ENCODE measurements at regions not wholly inside any gene's neighbourhood (a gene's known extent, or its start where the extent isn't known, plus 50 kb on each side); places are given as distances from the start of the nearest gene placed in this dataset.

DNA sequence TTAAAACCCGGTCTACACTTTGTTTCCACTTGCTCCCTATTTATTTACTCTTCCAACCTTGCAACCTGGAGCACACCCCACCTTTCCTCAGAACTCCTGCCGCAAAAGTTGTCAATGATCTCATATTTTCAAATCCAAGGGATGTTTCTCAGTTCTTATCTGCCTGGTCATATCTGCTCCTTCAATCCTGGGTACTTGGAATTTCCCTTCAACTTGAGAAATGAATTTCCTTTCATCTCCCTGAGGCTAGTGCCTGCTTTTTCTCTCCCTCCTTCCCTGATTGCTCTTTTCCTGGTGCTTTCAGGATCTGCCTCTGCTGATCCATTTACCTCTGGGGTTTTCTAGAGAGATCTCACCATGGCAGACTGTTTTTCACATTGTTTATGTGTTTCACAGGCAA lies 154.8 kb upstream of the IRS2 start:
- Histone ChIP-seq H3K4me2 (no peak overlapping the region), H3K36me3 (ENCODE audit: insufficient read depth) (no peaks in the 10 kb centered on the region), H3F3A (replicated peaks; ENCODE audit: low read depth) (no peaks in the 10 kb centered on the region), H2AFZ (no peak overlapping the region), H3K9me2 (ENCODE audit: insufficient read depth) (0 out of 2 replicates have a peak, but pooled peaks cover 6% of the 10 kb centered on the region), H3K4me1 (ENCODE audit: insufficient read depth) (no peaks in the 10 kb centered on the region), H3K79me2 (replicated peaks; ENCODE audit: insufficient read depth) (no peaks in the 10 kb centered on the region), H3K27me3 (ENCODE audit: insufficient read depth) (no peaks in the 10 kb centered on the region), H3K27ac (ENCODE audit: low read depth) (no peak overlapping the region), H4K20me1 (replicated peaks; ENCODE audit: insufficient read depth) (no peaks in the 10 kb centered on the region), H3K4me3 (no peak overlapping the region)
- Mint-ChIP-seq H3K27me3 (ENCODE audit: insufficient read depth, low read depth, poor library complexity) (peaks cover 3% of the 10 kb centered on the region), H3K9me3 (peaks cover 4% of the 10 kb centered on the region; the same call in 2 of the 3 replicates), H3K4me3 (no peak overlapping the region), H3K4me1 (no peaks in the 10 kb centered on the region), H3K27ac (no peak overlapping the region), H3K36me3 (ENCODE audit: low read depth) (no peaks in the 10 kb centered on the region)
- TF ChIP-seq EZH2 (IDR thresholded peaks at IDR 0.05; ENCODE audit: low read depth, unreplicated experiment) = no peak
- no peak for TF ChIP-seq ZNF331 (CRISPR knock-in tag; IDR thresholded peaks at IDR 0.05; ENCODE audit: low read depth)
- TF ChIP-seq NANOG (IDR thresholded peaks at IDR 0.05; ENCODE audit: borderline replicate concordance) = no peak
- TF ChIP-seq CREB1 (CRISPR knock-in tag; IDR thresholded peaks at IDR 0.05; ENCODE audit: low read depth) = no peak
- TF ChIP-seq, protein P1, sequence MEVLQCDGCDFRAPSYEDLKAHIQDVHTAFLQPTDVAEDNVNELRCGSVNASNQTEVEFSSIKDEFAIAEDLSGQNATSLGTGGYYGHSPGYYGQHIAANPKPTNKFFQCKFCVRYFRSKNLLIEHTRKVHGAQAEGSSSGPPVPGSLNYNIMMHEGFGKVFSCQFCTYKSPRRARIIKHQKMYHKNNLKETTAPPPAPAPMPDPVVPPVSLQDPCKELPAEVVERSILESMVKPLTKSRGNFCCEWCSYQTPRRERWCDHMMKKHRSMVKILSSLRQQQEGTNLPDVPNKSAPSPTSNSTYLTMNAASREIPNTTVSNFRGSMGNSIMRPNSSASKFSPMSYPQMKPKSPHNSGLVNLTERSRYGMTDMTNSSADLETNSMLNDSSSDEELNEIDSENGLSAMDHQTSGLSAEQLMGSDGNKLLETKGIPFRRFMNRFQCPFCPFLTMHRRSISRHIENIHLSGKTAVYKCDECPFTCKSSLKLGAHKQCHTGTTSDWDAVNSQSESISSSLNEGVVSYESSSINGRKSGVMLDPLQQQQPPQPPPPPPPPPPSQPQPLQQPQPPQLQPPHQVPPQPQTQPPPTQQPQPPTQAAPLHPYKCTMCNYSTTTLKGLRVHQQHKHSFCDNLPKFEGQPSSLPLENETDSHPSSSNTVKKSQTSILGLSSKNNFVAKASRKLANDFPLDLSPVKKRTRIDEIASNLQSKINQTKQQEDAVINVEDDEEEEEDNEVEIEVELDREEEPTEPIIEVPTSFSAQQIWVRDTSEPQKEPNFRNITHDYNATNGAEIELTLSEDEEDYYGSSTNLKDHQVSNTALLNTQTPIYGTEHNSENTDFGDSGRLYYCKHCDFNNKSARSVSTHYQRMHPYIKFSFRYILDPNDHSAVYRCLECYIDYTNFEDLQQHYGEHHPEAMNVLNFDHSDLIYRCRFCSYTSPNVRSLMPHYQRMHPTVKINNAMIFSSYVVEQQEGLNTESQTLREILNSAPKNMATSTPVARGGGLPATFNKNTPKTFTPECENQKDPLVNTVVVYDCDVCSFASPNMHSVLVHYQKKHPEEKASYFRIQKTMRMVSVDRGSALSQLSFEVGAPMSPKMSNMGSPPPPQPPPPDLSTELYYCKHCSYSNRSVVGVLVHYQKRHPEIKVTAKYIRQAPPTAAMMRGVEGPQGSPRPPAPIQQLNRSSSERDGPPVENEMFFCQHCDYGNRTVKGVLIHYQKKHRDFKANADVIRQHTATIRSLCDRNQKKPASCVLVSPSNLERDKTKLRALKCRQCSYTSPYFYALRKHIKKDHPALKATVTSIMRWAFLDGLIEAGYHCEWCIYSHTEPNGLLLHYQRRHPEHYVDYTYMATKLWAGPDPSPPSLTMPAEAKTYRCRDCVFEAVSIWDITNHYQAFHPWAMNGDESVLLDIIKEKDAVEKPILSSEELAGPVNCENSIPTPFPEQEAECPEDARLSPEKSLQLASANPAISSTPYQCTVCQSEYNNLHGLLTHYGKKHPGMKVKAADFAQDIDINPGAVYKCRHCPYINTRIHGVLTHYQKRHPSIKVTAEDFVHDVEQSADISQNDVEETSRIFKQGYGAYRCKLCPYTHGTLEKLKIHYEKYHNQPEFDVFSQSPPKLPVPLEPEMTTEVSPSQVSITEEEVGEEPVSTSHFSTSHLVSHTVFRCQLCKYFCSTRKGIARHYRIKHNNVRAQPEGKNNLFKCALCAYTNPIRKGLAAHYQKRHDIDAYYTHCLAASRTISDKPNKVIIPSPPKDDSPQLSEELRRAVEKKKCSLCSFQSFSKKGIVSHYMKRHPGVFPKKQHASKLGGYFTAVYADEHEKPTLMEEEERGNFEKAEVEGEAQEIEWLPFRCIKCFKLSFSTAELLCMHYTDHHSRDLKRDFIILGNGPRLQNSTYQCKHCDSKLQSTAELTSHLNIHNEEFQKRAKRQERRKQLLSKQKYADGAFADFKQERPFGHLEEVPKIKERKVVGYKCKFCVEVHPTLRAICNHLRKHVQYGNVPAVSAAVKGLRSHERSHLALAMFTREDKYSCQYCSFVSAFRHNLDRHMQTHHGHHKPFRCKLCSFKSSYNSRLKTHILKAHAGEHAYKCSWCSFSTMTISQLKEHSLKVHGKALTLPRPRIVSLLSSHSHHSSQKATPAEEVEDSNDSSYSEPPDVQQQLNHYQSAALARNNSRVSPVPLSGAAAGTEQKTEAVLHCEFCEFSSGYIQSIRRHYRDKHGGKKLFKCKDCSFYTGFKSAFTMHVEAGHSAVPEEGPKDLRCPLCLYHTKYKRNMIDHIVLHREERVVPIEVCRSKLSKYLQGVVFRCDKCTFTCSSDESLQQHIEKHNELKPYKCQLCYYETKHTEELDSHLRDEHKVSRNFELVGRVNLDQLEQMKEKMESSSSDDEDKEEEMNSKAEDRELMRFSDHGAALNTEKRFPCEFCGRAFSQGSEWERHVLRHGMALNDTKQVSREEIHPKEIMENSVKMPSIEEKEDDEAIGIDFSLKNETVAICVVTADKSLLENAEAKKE (CRISPR knock-in tag; IDR thresholded peaks at IDR 0.05) = no peak
- TF ChIP-seq, protein P2, sequence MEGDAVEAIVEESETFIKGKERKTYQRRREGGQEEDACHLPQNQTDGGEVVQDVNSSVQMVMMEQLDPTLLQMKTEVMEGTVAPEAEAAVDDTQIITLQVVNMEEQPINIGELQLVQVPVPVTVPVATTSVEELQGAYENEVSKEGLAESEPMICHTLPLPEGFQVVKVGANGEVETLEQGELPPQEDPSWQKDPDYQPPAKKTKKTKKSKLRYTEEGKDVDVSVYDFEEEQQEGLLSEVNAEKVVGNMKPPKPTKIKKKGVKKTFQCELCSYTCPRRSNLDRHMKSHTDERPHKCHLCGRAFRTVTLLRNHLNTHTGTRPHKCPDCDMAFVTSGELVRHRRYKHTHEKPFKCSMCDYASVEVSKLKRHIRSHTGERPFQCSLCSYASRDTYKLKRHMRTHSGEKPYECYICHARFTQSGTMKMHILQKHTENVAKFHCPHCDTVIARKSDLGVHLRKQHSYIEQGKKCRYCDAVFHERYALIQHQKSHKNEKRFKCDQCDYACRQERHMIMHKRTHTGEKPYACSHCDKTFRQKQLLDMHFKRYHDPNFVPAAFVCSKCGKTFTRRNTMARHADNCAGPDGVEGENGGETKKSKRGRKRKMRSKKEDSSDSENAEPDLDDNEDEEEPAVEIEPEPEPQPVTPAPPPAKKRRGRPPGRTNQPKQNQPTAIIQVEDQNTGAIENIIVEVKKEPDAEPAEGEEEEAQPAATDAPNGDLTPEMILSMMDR (conservative IDR thresholded peaks at IDR 0.05; ENCODE audit: low read depth in 2 of 2) = no peak
- TF ChIP-seq ZNF114 (CRISPR knock-in tag; IDR thresholded peaks at IDR 0.05) = no peak
- no peak for TF ChIP-seq STAT1 (IDR thresholded peaks at IDR 0.05; ENCODE audit: unreplicated experiment)
- TF ChIP-seq, protein P3, sequence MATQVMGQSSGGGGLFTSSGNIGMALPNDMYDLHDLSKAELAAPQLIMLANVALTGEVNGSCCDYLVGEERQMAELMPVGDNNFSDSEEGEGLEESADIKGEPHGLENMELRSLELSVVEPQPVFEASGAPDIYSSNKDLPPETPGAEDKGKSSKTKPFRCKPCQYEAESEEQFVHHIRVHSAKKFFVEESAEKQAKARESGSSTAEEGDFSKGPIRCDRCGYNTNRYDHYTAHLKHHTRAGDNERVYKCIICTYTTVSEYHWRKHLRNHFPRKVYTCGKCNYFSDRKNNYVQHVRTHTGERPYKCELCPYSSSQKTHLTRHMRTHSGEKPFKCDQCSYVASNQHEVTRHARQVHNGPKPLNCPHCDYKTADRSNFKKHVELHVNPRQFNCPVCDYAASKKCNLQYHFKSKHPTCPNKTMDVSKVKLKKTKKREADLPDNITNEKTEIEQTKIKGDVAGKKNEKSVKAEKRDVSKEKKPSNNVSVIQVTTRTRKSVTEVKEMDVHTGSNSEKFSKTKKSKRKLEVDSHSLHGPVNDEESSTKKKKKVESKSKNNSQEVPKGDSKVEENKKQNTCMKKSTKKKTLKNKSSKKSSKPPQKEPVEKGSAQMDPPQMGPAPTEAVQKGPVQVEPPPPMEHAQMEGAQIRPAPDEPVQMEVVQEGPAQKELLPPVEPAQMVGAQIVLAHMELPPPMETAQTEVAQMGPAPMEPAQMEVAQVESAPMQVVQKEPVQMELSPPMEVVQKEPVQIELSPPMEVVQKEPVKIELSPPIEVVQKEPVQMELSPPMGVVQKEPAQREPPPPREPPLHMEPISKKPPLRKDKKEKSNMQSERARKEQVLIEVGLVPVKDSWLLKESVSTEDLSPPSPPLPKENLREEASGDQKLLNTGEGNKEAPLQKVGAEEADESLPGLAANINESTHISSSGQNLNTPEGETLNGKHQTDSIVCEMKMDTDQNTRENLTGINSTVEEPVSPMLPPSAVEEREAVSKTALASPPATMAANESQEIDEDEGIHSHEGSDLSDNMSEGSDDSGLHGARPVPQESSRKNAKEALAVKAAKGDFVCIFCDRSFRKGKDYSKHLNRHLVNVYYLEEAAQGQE (IDR thresholded peaks at IDR 0.05; ENCODE audit: unreplicated experiment) = no peak
- TF ChIP-seq EZH2phosphoT487 (IDR thresholded peaks at IDR 0.05; ENCODE audit: unreplicated experiment) = no peak
- TF ChIP-seq POLR2AphosphoS5 (IDR thresholded peaks at IDR 0.05; ENCODE audit: low read depth) = no peak
- no peak for TF ChIP-seq JUNB (IDR thresholded peaks at IDR 0.05; ENCODE audit: unreplicated experiment)
- TF ChIP-seq, protein P4, sequence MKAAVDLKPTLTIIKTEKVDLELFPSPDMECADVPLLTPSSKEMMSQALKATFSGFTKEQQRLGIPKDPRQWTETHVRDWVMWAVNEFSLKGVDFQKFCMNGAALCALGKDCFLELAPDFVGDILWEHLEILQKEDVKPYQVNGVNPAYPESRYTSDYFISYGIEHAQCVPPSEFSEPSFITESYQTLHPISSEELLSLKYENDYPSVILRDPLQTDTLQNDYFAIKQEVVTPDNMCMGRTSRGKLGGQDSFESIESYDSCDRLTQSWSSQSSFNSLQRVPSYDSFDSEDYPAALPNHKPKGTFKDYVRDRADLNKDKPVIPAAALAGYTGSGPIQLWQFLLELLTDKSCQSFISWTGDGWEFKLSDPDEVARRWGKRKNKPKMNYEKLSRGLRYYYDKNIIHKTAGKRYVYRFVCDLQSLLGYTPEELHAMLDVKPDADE (IDR thresholded peaks at IDR 0.05) = no peak
- ATAC-seq = no peak
- no peak for DNase-seq (ENCODE audit: low spot score)
